ENCODE measurements at regions not wholly inside any gene's neighbourhood (a gene's known extent, or its start where the extent isn't known, plus 50 kb on each side); places are given as distances from the start of the nearest gene placed in this dataset.
"Not testable (repeated sequence)": the region's sequence is repeated elsewhere in the genome, so short reads cannot be mapped to it uniquely, and the experiment has no call there.

DNA sequence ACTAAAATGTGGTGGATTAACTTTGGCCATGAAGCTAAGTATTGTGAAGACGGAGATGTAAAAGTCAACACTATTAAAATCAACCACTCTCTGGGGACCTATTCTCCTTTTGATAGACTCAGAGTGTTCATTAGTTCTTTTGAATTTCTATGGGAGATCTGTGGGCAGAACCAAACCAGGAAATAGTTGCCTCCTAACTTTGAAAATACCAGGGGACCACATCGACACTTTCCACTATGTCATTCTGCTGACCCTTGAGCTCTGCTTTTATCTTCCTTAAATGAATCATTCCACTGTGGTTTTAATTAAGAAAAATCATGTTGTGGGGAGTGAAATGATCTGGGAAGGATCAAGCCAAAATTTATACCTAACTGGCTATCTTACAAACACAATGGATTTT, 960.5 kb downstream of the GATA3 start:
- no peaks in the 10 kb centered on the region for H3K9me3 Mint-ChIP-seq
- no peaks in the 10 kb centered on the region for H3K36me3 Mint-ChIP-seq
- H3K4me1 Mint-ChIP-seq, result no peaks in the 10 kb centered on the region
- no peak for DNase-seq (ENCODE audit: low spot score in 2 of 2)
- H3K27ac Mint-ChIP-seq, result no peak overlapping the region
- no peak for ATAC-seq
- H3K4me3 Mint-ChIP-seq, result no peak overlapping the region

DNA sequence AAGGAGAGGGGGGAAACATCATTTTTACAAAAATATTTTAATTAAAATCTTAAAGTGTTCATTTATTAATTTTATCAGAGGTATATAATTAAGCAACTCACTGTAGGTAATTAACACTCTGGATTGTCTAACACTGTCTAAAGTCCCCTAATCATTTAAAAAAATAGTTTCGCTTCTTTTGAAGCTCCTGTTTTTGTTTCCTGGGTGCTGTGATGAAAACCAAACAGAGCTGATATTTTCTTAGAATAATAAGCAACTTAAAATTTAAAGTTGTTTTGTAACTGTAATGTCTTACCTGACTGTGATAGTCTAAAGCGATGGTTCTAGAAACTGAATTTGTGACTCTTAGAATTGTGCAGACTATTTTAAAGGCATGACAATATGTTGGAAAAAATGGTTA, 961.0 kb downstream of the GATA3 start:
- H3K9me3 Mint-ChIP-seq, result no peaks in the 10 kb centered on the region
- H3K4me3 Mint-ChIP-seq, result no peak overlapping the region
- no peaks in the 10 kb centered on the region for H3K4me1 Mint-ChIP-seq
- no peaks in the 10 kb centered on the region for H3K36me3 Mint-ChIP-seq
- DNase-seq (ENCODE audit: low spot score in 2 of 2), result no peak
- ATAC-seq, result no peak
- no peak overlapping the region for H3K27ac Mint-ChIP-seq

DNA sequence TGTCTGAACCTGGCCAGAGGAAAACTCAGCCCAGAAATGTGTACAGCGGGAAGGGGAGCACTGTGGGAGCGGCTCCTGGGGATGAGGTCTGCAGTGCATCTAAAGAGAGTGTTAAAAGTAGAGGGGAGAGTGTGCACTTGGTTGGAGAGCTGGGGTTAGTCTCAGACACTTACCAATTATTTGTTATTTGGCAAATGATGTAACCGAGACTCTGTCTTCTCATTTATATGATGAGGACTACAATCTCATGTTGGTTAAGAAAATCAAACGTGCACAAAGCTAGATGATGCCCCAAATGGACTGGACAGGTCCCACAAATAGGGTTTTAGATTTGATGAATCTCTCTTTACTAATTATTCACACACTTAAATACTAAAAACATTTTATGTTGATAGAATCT, 962.4 kb downstream of the GATA3 start:
- Mint-ChIP-seq H3K27ac (no peak overlapping the region), H3K4me3 (no peak overlapping the region), H3K9me3 (no peaks in the 10 kb centered on the region), H3K4me1 (no peaks in the 10 kb centered on the region), H3K36me3 (no peaks in the 10 kb centered on the region)
- ATAC-seq (no peak), DNase-seq (ENCODE audit: low spot score in 2 of 2) (no peak)

DNA sequence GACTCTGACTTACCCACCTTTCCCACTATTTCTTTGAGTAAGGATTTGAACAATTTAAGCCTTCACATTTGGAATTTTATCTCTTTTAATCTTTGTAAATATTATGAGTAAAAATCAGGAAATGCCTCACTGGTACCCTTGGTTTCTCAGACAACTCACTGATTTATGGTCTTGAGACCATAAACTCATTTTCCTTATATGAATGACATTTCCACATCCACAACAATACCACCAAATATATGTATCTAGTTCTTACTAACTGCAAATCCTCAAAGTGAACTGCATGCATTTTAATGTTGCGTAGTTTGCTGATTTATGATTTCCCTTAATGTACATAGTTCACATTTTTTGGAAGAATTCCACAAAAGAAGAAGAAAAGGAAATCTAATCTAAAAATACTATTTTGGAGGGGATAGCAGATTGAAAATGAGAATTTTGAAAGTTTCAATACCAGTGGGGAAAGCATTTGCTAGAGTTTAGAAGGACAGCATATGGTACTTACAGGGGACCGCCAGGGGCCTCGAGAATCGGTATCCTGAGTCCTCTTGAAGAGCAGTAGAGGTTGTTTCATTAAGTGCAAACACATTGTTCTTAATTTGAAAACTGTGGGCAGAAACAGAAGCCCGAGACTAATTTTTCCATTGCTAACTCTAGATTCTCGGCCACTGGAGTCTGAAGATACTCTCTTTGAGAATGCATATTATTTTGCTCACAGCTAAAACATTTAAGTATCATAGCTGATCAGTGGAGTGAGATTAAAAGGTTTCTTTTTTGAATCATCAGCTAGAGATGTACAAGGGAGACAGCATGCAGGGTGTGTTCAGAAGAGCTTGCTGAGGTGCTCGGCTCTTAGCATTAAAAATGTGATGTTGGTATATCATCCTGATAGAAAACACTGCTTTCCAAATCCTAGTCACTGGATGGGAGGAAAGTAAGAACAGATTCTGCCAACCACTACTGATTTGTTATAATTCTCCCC, 964.0 kb downstream of the GATA3 start:
- H3K4me1 Mint-ChIP-seq, result no peaks in the 10 kb centered on the region
- no peaks in the 10 kb centered on the region for H3K9me3 Mint-ChIP-seq
- H3K27ac Mint-ChIP-seq, result no peak overlapping the region
- DNase-seq (ENCODE audit: low spot score in 2 of 2), result no peak
- H3K4me3 Mint-ChIP-seq, result no peak overlapping the region
- no peaks in the 10 kb centered on the region for H3K36me3 Mint-ChIP-seq
- no peak for ATAC-seq

DNA sequence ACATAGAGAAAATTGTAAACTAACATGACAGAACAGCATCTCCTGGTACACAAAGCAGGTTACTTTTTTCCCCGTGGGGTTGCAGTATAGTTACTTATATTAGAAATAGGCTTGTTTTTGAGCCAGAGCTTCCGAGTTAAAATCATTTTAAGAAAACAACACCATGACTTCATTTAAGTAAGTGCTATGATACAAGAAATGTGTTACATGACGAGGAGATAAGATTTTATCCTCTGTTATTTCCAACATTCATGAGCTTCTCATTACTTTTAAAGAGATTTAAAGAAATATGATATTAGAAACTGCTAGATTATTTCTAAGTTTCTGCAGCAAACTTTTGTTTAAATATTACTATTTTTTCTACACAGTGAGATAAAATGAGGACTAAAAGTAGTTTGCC, 968.7 kb downstream of the GATA3 start:
- no peak overlapping the region for H3K4me3 Mint-ChIP-seq
- H3K4me1 Mint-ChIP-seq, result no peaks in the 10 kb centered on the region
- DNase-seq (ENCODE audit: low spot score in 2 of 2), result no peak
- H3K27ac Mint-ChIP-seq, result no peak overlapping the region
- H3K9me3 Mint-ChIP-seq, result no peaks in the 10 kb centered on the region
- ATAC-seq, result no peak
- no peaks in the 10 kb centered on the region for H3K36me3 Mint-ChIP-seq

DNA sequence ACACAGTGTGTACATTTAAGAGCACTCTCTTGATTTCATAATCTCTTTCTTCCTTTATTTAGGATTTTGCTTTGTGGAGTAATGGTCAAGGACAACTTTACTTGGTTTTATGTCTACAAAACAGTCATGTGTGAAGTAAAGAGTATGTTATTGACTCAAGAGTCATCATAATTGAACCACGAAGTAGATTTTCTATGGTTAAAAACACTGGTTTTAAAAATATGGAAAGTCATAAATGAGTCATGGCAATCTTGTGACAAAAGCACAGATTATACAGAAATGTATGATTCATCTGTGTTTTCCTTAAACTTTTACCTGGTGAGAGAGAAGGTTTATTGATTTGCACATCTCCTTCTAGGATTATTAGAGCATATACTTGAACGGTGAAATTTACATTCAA, 969.7 kb downstream of the GATA3 start:
- H3K9me3 Mint-ChIP-seq, result no peaks in the 10 kb centered on the region
- ATAC-seq (peak; percentile 65), DNase-seq (ENCODE audit: low spot score in 2 of 2) (no peak)
- H3K36me3 Mint-ChIP-seq, result no peaks in the 10 kb centered on the region
- no peaks in the 10 kb centered on the region for H3K4me1 Mint-ChIP-seq
- H3K27ac Mint-ChIP-seq, result no peak overlapping the region
- H3K4me3 Mint-ChIP-seq, result no peak overlapping the region

DNA sequence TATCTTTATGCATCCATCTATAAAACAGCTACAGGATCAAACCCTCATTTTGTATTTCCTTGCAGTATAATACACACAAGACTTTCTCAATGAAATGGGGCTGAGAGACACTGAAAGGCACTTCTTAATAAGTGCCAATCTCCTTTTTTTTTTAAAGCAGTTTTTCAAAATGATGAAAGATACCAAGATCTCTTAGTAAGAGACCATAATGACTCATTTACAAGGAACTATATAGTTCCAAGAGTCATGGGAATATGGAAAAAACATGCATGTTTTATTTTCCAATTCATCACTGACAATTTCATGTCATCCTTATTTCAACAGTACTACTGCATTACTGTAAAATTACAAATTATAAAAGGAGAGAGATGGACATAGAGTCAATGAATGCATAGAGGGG, 973.7 kb downstream of the GATA3 start:
- Mint-ChIP-seq H3K9me3 (no peaks in the 10 kb centered on the region), H3K4me3 (no peak overlapping the region), H3K36me3 (no peaks in the 10 kb centered on the region), H3K27ac (no peak overlapping the region), H3K4me1 (no peaks in the 10 kb centered on the region)
- ATAC-seq, result no peak
- no peak for DNase-seq (ENCODE audit: low spot score in 2 of 2)

DNA sequence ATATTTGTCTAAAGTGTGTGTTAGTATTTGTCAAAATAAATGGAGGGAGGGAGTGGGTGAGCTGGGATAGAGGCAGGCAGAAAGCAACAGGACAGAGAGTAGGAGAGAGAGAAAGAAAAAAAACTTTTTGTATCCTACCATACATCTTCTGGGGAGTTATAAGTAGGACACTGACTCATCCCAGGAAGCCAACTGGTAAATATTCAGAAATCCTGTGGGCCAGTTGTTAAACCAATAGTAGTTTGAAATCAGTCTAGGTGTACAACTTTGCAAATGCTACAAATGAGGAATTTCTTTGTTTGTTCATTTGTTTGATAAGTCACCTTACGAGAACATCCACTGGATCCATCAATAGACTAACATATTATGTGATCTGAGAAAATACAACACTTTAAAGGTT, 980.9 kb downstream of the GATA3 start:
- no peak for ATAC-seq

DNA sequence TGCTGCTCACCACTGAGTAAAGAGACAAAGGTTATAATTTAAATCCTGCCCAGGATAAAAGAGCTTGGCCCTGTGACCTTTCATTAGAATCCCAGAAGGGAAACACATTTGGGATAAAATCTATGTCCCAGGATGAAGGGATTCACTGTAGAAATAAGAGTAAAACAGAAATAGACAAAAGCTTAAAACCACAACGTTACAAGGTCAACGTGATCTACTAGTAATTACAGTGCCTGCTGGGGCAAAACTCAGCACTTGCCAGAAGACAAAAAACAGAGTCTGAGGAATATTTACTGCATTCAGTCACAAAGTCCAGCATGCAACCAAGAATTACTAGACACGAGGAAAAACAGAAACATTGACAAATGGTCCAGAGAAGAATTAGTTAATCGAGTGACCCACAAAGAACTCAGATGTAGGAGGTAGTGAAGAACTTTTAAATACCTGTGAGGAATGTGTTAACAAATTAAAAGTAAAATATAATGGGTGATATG, 982.3 kb downstream of the GATA3 start:
- H3K27ac Mint-ChIP-seq, result no peak overlapping the region
- ATAC-seq (no peak), DNase-seq (ENCODE audit: low spot score in 2 of 2) (no peak)
- no peaks in the 10 kb centered on the region for H3K4me1 Mint-ChIP-seq
- no peak overlapping the region for H3K4me3 Mint-ChIP-seq
- H3K36me3 Mint-ChIP-seq, result no peaks in the 10 kb centered on the region
- H3K9me3 Mint-ChIP-seq, result peaks cover 4% of the 10 kb centered on the region

More for the DNA sequence above, 980.9 kb downstream of the GATA3 start:
- Mint-ChIP-seq H3K4me1 (no peaks in the 10 kb centered on the region), H3K27ac (no peak overlapping the region), H3K9me3 (peaks cover 4% of the 10 kb centered on the region), H3K36me3 (no peaks in the 10 kb centered on the region), H3K4me3 (no peak overlapping the region)
- DNase-seq (ENCODE audit: low spot score in 2 of 2), result no peak

DNA sequence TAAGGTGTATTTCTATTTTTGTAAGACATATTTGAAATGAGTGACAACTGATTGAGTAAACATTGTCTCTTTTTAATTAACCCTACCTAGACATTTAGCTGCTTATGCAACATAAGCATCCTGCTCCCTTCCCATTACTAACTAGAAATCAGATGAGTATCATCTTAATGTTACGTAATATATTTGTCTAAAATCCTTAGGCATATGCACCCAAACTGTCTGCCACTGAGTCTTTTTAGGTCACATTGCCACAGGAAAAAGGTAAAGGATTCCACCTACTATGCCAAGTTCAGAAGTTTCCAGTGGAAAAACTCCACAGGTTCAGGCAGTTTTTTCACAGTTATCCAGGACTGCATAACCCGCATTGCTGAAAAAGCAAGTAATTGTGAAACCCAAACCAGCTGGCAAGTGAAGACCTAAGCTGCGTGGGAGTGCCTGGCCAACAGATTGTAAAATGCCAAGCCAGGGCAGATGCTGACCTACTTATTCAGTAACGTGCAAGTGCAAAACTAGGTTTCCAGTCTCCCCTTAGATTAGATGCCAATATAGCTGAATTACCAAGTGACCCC, 983.7 kb downstream of the GATA3 start:
- H3K27ac Mint-ChIP-seq, result no peak overlapping the region
- H3K4me1 Mint-ChIP-seq, result no peaks in the 10 kb centered on the region
- ATAC-seq (no peak), DNase-seq (ENCODE audit: low spot score in 2 of 2) (no peak)
- H3K4me3 Mint-ChIP-seq, result no peak overlapping the region
- H3K36me3 Mint-ChIP-seq, result no peaks in the 10 kb centered on the region
- peaks cover 4% of the 10 kb centered on the region for H3K9me3 Mint-ChIP-seq

DNA sequence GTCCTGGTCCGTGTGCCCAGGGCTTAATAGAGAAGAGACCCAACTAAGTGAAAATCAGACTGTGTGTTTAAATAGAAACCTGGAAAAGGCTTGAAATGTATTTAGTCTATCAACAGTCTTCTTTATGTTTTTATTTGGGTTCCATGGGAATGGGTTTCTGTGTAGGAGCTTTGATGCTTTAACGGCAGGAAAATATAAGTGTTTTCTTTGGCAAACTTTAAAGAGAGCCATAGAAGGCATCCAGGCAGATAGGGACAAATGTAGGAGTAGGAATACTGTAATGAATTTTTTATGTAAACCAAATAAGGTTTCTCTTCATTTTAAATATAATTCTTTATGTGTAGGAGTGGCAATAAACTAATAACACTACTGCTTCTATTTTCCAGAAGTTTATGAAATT, 989.0 kb downstream of the GATA3 start:
- no peaks in the 10 kb centered on the region for H3K36me3 Mint-ChIP-seq
- no peak overlapping the region for H3K27ac Mint-ChIP-seq
- no peak overlapping the region for H3K4me3 Mint-ChIP-seq
- DNase-seq (ENCODE audit: low spot score in 2 of 2), result no peak
- ATAC-seq, result no peak
- no peaks in the 10 kb centered on the region for H3K9me3 Mint-ChIP-seq
- H3K4me1 Mint-ChIP-seq, result no peaks in the 10 kb centered on the region

DNA sequence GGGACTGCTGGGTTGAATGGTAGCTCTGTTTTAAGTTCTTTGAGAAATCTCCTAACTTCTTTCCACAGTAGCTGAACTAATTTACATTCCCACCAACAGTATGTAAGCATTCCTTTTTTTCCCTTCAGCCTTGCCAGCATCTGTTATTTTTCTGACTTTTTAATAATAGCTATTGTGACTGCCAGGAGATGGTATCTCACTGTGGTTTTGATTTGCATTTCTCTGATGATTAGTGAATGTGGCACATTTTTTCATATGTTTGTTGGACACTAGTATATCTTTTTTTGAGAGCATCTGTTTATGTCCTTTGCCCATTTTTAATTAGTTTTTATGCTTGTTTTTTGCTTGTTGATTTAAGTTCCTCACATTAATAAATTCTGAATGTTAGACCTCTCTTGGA, 990.8 kb downstream of the GATA3 start:
- no peaks in the 10 kb centered on the region for H3K9me3 Mint-ChIP-seq
- ATAC-seq, result no peak
- H3K4me1 Mint-ChIP-seq, result no peaks in the 10 kb centered on the region
- H3K27ac Mint-ChIP-seq, result no peak overlapping the region
- DNase-seq (ENCODE audit: low spot score in 2 of 2), result no peak
- no peak overlapping the region for H3K4me3 Mint-ChIP-seq
- no peaks in the 10 kb centered on the region for H3K36me3 Mint-ChIP-seq

DNA sequence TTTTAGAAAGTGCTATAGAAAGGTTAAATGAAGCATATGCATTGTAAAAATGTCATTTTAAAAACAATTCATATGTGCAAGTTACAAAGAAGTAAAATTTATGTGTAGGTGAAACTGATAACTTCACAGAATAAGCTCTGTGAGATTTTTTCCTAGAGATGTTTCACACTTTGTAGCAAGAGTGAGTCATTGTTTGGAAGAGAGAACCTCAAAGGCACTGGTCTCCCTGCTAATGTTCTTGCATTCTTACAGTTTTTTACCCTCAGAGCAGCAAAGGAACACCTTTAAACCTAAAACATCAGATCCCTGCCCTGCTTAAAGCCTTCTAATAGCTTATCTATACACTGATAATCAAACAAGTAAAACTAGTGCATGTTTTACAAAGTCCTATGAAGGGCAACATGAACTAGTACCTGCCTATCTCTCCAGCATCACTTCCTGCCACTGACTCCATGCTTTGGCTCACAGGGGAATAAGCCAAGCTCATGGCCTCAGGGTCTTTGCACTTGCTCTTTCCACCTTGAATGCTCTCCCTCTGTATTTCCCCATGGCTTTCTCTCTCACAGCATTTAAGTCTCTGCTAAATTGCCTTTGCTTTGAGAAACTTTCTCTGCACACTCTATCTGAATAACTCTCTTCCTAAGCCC, 997.0 kb downstream of the GATA3 start:
- H3K4me3 Mint-ChIP-seq, result no peak overlapping the region
- H3K9me3 Mint-ChIP-seq, result peaks cover 3% of the 10 kb centered on the region
- no peaks in the 10 kb centered on the region for H3K4me1 Mint-ChIP-seq
- H3K27ac Mint-ChIP-seq, result no peak overlapping the region
- DNase-seq (ENCODE audit: low spot score in 2 of 2) (no peak), ATAC-seq (no peak)
- no peaks in the 10 kb centered on the region for H3K36me3 Mint-ChIP-seq

DNA sequence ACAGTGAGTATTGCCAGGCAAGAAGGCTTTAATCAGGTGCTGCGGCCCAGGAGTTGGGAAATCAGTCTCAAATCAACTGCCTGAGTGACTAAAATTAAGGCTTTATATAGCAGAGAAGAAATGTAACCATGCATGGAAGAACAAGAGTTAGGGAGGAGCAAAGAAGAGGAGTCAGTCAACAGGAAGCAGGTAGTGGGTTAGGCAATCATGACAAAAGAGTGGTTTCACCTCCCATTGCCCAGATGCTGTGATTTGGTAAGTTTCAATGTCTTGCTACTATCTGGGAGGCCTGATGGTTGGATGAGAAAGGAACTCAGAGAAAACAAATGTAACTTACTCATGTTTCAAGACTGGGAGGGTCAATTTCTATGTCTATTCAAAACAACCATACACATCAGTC, 998.3 kb downstream of the GATA3 start:
- no peaks in the 10 kb centered on the region for H3K4me1 Mint-ChIP-seq
- DNase-seq (ENCODE audit: low spot score in 2 of 2) (no peak), ATAC-seq (no peak)
- no peak overlapping the region for H3K4me3 Mint-ChIP-seq
- no peak overlapping the region for H3K27ac Mint-ChIP-seq
- no peaks in the 10 kb centered on the region for H3K36me3 Mint-ChIP-seq
- peaks cover 3% of the 10 kb centered on the region for H3K9me3 Mint-ChIP-seq

DNA sequence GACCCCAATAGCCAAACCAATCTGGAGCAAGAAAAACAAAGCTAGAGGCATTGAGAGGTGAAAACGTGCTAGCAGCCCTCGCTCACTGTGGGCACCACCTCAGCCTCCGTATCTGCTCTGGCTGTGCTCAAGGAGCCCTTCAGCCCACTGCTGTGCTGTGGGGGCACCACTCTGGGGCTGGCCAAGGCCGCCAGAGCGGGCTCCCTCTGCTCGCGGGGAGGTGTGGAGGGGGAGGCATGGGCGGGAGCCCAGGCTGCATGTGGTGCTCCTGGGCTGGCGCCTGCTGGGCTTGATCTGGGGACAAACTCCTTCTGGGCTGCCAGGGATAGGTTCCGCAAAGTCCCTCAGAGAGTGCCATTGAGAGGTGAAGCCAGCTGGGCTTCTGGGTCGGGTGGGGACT, 1002.0 kb downstream of the GATA3 start:
- no peaks in the 10 kb centered on the region for H3K4me1 Mint-ChIP-seq
- H3K27ac Mint-ChIP-seq, result no peak overlapping the region
- no peaks in the 10 kb centered on the region for H3K36me3 Mint-ChIP-seq
- ATAC-seq (no peak), DNase-seq (ENCODE audit: low spot score in 2 of 2) (no peak)
- no peak overlapping the region for H3K4me3 Mint-ChIP-seq
- H3K9me3 Mint-ChIP-seq, result peaks cover 3% of the 10 kb centered on the region

DNA sequence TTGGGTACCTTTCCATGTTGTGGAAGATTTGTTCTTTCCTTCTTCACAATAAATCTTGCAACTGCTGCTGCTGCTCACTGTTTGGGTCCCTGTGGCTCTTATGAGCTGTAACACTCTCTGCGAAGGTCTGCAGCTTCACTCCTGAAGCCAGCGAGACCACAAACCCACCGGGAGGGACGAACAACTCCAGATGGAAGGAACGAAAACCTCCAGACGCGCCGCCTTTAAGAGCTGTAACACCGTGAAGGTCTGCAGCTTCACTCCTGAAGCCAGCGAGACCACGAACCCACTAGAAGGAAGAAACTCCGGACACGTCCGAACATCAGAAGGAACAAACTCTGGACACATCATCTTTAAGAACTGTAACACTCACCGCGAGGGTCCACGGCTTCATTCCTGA, 1002.8 kb downstream of the GATA3 start:
- not testable (repeated sequence) for ATAC-seq; H3K4me1 Mint-ChIP-seq; H3K9me3 Mint-ChIP-seq; H3K27ac Mint-ChIP-seq; H3K36me3 Mint-ChIP-seq; DNase-seq (ENCODE audit: low spot score in 2 of 2); H3K4me3 Mint-ChIP-seq

Measured in stimulated activated effector memory CD8-positive, alpha-beta T cell treated with anti-CD3 and anti-CD28 coated beads, Interleukin-12 subunit alpha, Interleukin-12 subunit beta, amount 100 ng/mL, for 72 hours (primary cell).